ENCODE measurements at regions not wholly inside any gene's neighbourhood (a gene's known extent, or its start where the extent isn't known, plus 50 kb on each side); places are given as distances from the start of the nearest gene placed in this dataset.

GRCh38 chr7:35893649-35894048, 92.8 kb downstream of the SEPTIN7 start (continued):
- TF ChIP-seq TCF12 (IDR thresholded peaks at IDR 0.05), result no peak
- TF ChIP-seq SMC3 (IDR thresholded peaks at IDR 0.05; ENCODE audit: low read depth, low read length), result no peak
- no peak for TF ChIP-seq TAF1 (IDR thresholded peaks at IDR 0.05; ENCODE audit: borderline replicate concordance, low read depth, low read length)
- no peak for TF ChIP-seq CTCF (IDR thresholded peaks at IDR 0.05)
- no peak for TF ChIP-seq MEF2A (IDR thresholded peaks at IDR 0.05; ENCODE audit: borderline replicate concordance, low read depth)

GRCh38 chr7:35894721-35895120, 93.9 kb downstream of the SEPTIN7 start:
- Histone ChIP-seq H3K27ac (ENCODE audit: low read depth in 2 of 2, low read length in 1 of 2) (no peak overlapping the region), H4K20me1 (ENCODE audit: insufficient read depth) (no peaks in the 10 kb centered on the region), H3K79me2 (ENCODE audit: insufficient read depth) (peaks cover 20% of the 10 kb centered on the region), H3K4me2 (no peak overlapping the region), H3K4me3 (ENCODE audit: low read depth in 2 of 2, low read length in 1 of 2) (no peak overlapping the region), H3K4me1 (ENCODE audit: control insufficient read depth in 1 of 2, insufficient read depth in 2 of 2, low read depth in 1 of 2, low read length in 1 of 2) (no peaks in the 10 kb centered on the region; a peak in 1 of 4 replicates), H3K27me3 (ENCODE audit: insufficient read depth) (no peaks in the 10 kb centered on the region), H2AFZ (ENCODE audit: low read depth) (no peak overlapping the region), H3F3A (replicated peaks; ENCODE audit: insufficient read depth) (peaks cover 24% of the 10 kb centered on the region), H3K9me2 (no peaks in the 10 kb centered on the region; the same call in 1 of the 2 replicates), H3K36me3 (replicated peaks in 1 of 2; ENCODE audit: control insufficient read depth in 1 of 2, insufficient read depth in 2 of 2, low read length in 1 of 2) (peaks cover 81 to 88% of the 10 kb centered on the region in 2 experiments), H3K9me3 (peaks cover 7% of the 10 kb centered on the region; the same call in 1 of the 2 replicates), H3K9ac (no peak overlapping the region)
- DNase-seq, result no peak
- WGBS (ENCODE audit: low lambda C conversion rate), result 90% methylated on average over 1 of the region's 1 CpG
- TF ChIP-seq POLR2AphosphoS5 (IDR thresholded peaks at IDR 0.05; ENCODE audit: low read depth, low read length) (no peak), SMC3 (IDR thresholded peaks at IDR 0.05; ENCODE audit: low read depth, low read length) (no peak), PBX3 (IDR thresholded peaks at IDR 0.05) (no peak), JUND (IDR thresholded peaks at IDR 0.05) (no peak)
- ChIA-PET POLR2A (no interaction called here), CTCF (interaction anchor here (1.2 kb wide), 1 partner anchor 191 kb away, joined by 3 read pairs; no protein-coding TSS in a partner anchor)

- POLR2A ChIA-PET, result no interaction called here
- Histone ChIP-seq H2AFZ (ENCODE audit: low read depth) (no peak overlapping the region), H3F3A (replicated peaks; ENCODE audit: insufficient read depth) (peaks cover 30% of the 10 kb centered on the region)
Measured at GRCh38 chr7:35900651-35901050, 99.8 kb downstream of the SEPTIN7 start.

More at GRCh38 chr7:35900651-35901050, 99.8 kb downstream of the SEPTIN7 start:
- peaks cover 87 to 93% of the 10 kb centered on the region in 2 experiments for H3K36me3 ChIP-seq (replicated peaks in 1 of 2; ENCODE audit: control insufficient read depth in 1 of 2, insufficient read depth in 2 of 2, low read length in 1 of 2)
- H3K4me2 ChIP-seq, result no peak overlapping the region
- no peak for DNase-seq
- no peak overlapping the region for H3K4me3 ChIP-seq (ENCODE audit: low read depth in 2 of 2, low read length in 1 of 2)
- no peaks in the 10 kb centered on the region for H4K20me1 ChIP-seq (ENCODE audit: insufficient read depth)
- CTCF ChIA-PET, result interaction anchor here (0.7 to 2.9 kb wide), 4 partner anchors 11 to 191 kb away, joined by 3 to 16 read pairs (median 3); no protein-coding TSS in a partner anchor
- peaks cover 3 to 4% of the 10 kb centered on the region in 2 experiments; a peak in 1 of 4 replicates for H3K4me1 ChIP-seq (ENCODE audit: control insufficient read depth in 1 of 2, insufficient read depth in 2 of 2, low read depth in 1 of 2, low read length in 1 of 2)
- WGBS (ENCODE audit: low lambda C conversion rate), result 96% methylated on average over 2 of the region's 2 CpGs
- H3K9me2 ChIP-seq, result no peaks in the 10 kb centered on the region
- H3K79me2 ChIP-seq (ENCODE audit: insufficient read depth), result peaks cover 10% of the 10 kb centered on the region; the same call in 1 of the 2 replicates
- TF ChIP-seq ZBTB33 (IDR thresholded peaks at IDR 0.05; ENCODE audit: borderline replicate concordance, low read depth) (no peak), REST (IDR thresholded peaks at IDR 0.05; ENCODE audit: low read depth, low read length) (no peak)
- no peaks in the 10 kb centered on the region for H3K27me3 ChIP-seq (ENCODE audit: insufficient read depth)
- no peak overlapping the region for H3K27ac ChIP-seq (ENCODE audit: low read depth in 2 of 2, low read length in 1 of 2)
- no peak overlapping the region for H3K9ac ChIP-seq
- H3K9me3 ChIP-seq, result no peaks in the 10 kb centered on the region

Measured in SK-N-SH (cell line).